Colonic mucosa (tissue), 4 donors: ENCODE measurements at regions not wholly inside any gene's neighbourhood (a gene's known extent, or its start where the extent isn't known, plus 50 kb on each side); places are given as distances from the start of the nearest gene placed in this dataset.

Source experiments
- DNase-seq: peaks from one replicate; pipeline ENCODE4 v3.0.0-alpha.2; 2020
- H3K27ac ChIP-seq: fragments of 200-600 bp; one replicate; pipeline ENCODE4 v1.8.0; 2021
- H3K27me3 ChIP-seq: fragments of 200-600 bp; one replicate; pipeline ENCODE4 v1.8.0; 2021
- H3K36me3 ChIP-seq: fragments of 200-600 bp; one replicate; pipeline ENCODE4 v1.8.0; 2021
- H3K4me1 ChIP-seq: fragments of 200-600 bp; one replicate; pipeline ENCODE4 v1.8.0; 2021; ENCODE audit warnings: mild to moderate bottlenecking
- H3K4me3 ChIP-seq: fragments of 200-600 bp; one replicate; pipeline ENCODE4 v1.8.0; 2021
- H3K9ac ChIP-seq, 2 donors: one replicate each; pipeline ENCODE4 v1.7.0; 2013; ENCODE audit warnings: control low read depth in 2 of 2, low read depth in 2 of 2, low read length in 2 of 2
- H3K9me3 ChIP-seq: fragments of 200-600 bp; one replicate; pipeline ENCODE4 v1.8.0; 2021
- CTCF ChIP-seq: fragments of 200-600 bp; IDR thresholded peaks from one replicate; pipeline ENCODE4 v1.8.0; 2022; ENCODE audit warnings: antibody characterized with exemption, mild to moderate bottlenecking
- intact Hi-C: fragments of 100-400 bp; cut with DNase I; formaldehyde crosslinking; loops from one replicate; pipeline ENCODE4 v1.14.1; 2022
- donor health status: healthy.
- donor health status: DM: no; HTN: no; CAD: no.
- donor health status: DM: no; HTN: no; CAD: no.

GRCh38 chr14:34204774-34205173, 253.9 kb upstream of the EGLN3 start:
- Histone ChIP-seq H3K4me1 (no peaks in the 10 kb centered on the region), H3K27me3 (no peaks in the 10 kb centered on the region), H3K9me3 (no peaks in the 10 kb centered on the region), H3K9ac (no peak overlapping the region), H3K27ac (no peak overlapping the region), H3K4me3 (no peak overlapping the region), H3K36me3 (no peaks in the 10 kb centered on the region)
- no peak for TF ChIP-seq CTCF
- intact Hi-C loops = no loop called here
- no peak for DNase-seq

- Histone ChIP-seq H3K9me3 (no peaks in the 10 kb centered on the region), H3K36me3 (no peaks in the 10 kb centered on the region), H3K27me3 (no peaks in the 10 kb centered on the region), H3K27ac (no peak overlapping the region), H3K4me3 (no peak overlapping the region), H3K9ac (no peak overlapping the region), H3K4me1 (no peaks in the 10 kb centered on the region)
- intact Hi-C loops = no loop called here
- no peak for DNase-seq
- no peak for TF ChIP-seq CTCF
These were observed 252.4 kb upstream of the EGLN3 start for GRCh38 chr14:34203251-34203722.

- Histone ChIP-seq H3K4me1 (no peaks in the 10 kb centered on the region), H3K27me3 (no peaks in the 10 kb centered on the region), H3K9me3 (no peaks in the 10 kb centered on the region), H3K4me3 (no peak overlapping the region), H3K27ac (no peak overlapping the region), H3K9ac (no peak overlapping the region), H3K36me3 (no peaks in the 10 kb centered on the region)
- intact Hi-C loops = no loop called here
- TF ChIP-seq CTCF = no peak
- DNase-seq = no peak
These were observed 251.2 kb upstream of the EGLN3 start for GRCh38 chr14:34201909-34202637.

- no peak for DNase-seq
- Histone ChIP-seq H3K36me3 (no peaks in the 10 kb centered on the region), H3K4me1 (no peaks in the 10 kb centered on the region), H3K9ac (no peak overlapping the region), H3K27ac (no peak overlapping the region), H3K4me3 (no peak overlapping the region), H3K9me3 (no peaks in the 10 kb centered on the region), H3K27me3 (no peaks in the 10 kb centered on the region)
- intact Hi-C loops = no loop called here
- no peak for TF ChIP-seq CTCF
These were observed 248.7 kb upstream of the EGLN3 start for GRCh38 chr14:34199585-34199984.

GRCh38 chr14:34198096-34198495, 247.2 kb upstream of the EGLN3 start:
- Histone ChIP-seq H3K4me1 (no peaks in the 10 kb centered on the region), H3K27me3 (no peaks in the 10 kb centered on the region), H3K9ac (no peak overlapping the region), H3K9me3 (no peaks in the 10 kb centered on the region), H3K36me3 (no peaks in the 10 kb centered on the region), H3K27ac (no peak overlapping the region), H3K4me3 (no peak overlapping the region)
- no peak for TF ChIP-seq CTCF
- intact Hi-C loops = no loop called here
- no peak for DNase-seq
